Pancreas (tissue), 10 donors: ENCODE measurements at regions not wholly inside any gene's neighbourhood (a gene's known extent, or its start where the extent isn't known, plus 50 kb on each side); places are given as distances from the start of the nearest gene placed in this dataset.

Source experiments
- ATAC-seq, 4 donors: fragments of 200-7000 bp; cut with Tn5 transposase; one replicate each; pipeline versions ENCODE4 v1.8.0 to v1.9.1; 2020; ENCODE audit warnings: mild to moderate bottlenecking in 4 of 4, moderate library complexity in 4 of 4
- DNase-seq, 6 donors: peaks; one replicate each; pipeline ENCODE4 v3.0.0-alpha.2; 2020
- FAIRE-seq: peaks from 2 replicates; lab custom pipeline; 2012; peaks lifted over from hg19 to GRCh38; lab: Jason Lieb, UNC
- H3K27ac ChIP-seq, 4 donors: fragments of 200-600 bp; sonication (generic); 1 replicate in 3 of 4; 2 replicates in 1 of 4; pipeline versions ENCODE4 v1.5.0 to v1.8.0; 2020
- H3K27me3 ChIP-seq, 4 donors: fragments of 200-600 bp; one replicate each; pipeline ENCODE4 v1.8.0; 2021
- H3K36me3 ChIP-seq, 3 donors: fragments of 200-600 bp; sonication (generic) in 1 of 3; one replicate each; pipeline versions ENCODE4 v1.5.0 to v1.8.0; 2020 to 2021
- H3K4me1 ChIP-seq, 3 donors: fragments of 200-600 bp; one replicate each; pipeline ENCODE4 v1.8.0; 2021
- H3K4me3 ChIP-seq, 4 donors: fragments of 200-600 bp; sonication (generic) in 2 of 4; one replicate each; pipeline versions ENCODE4 v1.5.0 to v1.8.0; 2020 to 2021
- H3K9me3 ChIP-seq, 4 donors: fragments of 200-600 bp; one replicate each; pipeline ENCODE4 v1.8.0; 2021
- CTCF ChIP-seq, 4 donors: fragments of 200-600 bp; sonication (generic) in 3 of 4; IDR thresholded peaks; one replicate each; pipeline versions ENCODE4 v1.5.0 to v1.8.0; 2021; ENCODE audit warnings: antibody characterized with exemption in 4 of 4
- WGBS, 2 donors: extraction: QIAGEN DNeasy Blood & Tissue Kit; methylation state at CpG; one replicate each; pipeline ENCODE4 v1.1.7; 2013; 5-methylcytosine and 5-hydroxymethylcytosine counted together
- intact Hi-C, 3 donors: fragments of 100-400 bp; cut with DNase I; formaldehyde crosslinking; loops; one replicate each; pipeline versions ENCODE4 v1.11.1 to v1.14.2; 2022
- donor health status: healthy with polysubstance abuse.
- donor health status: DM: no; HTN: no; CAD: no; lungs with moderate emphysema.
- donor health status: DM: no; HTN: no; CAD: no.
- donor health status: control.
- donor health status: control.
- donor health status: Bipolar disorder and iron deficiency.
- donor health status: DM: yes; HTN: yes; CAD: no.
- donor health status: DM: no; HTN: no; CAD: no.
- donor health status: DM: no; HTN: no; CAD: no.
- donor health status: DM: yes; HTN: yes; CAD: no.

- H3K4me1 ChIP-seq: no peaks in the 10 kb centered on the region
- TF ChIP-seq CTCF (IDR thresholded peaks at IDR 0.05): no peak
- no peak overlapping the region for H3K4me3 ChIP-seq
- H3K27ac ChIP-seq: no peak overlapping the region
- H3K36me3 ChIP-seq: no peaks in the 10 kb centered on the region
- no peaks in the 10 kb centered on the region for H3K9me3 ChIP-seq
- DNase-seq (no peak), ATAC-seq (no peak), FAIRE-seq (no peak)
- no peaks in the 10 kb centered on the region for H3K27me3 ChIP-seq
- 85 to 88% methylated on average over 12 of the region's 12 CpGs for WGBS, 2 donors
- intact Hi-C loops: no loop called here
These were observed 55.4 kb upstream of the ELN start for GRCh38 chr7:73972614-73973013.

GRCh38 chr7:73973091-73973490 lies 54.9 kb upstream of the ELN start:
- intact Hi-C loops: no loop called here
- ATAC-seq: peak in 2 of 4 donors; percentile 47 to 69
- no peaks in the 10 kb centered on the region for H3K27me3 ChIP-seq
- H3K9me3 ChIP-seq: no peaks in the 10 kb centered on the region
- no peak for FAIRE-seq
- 29 to 45% methylated on average over 6 of the region's 6 CpGs for WGBS, 2 donors
- H3K27ac ChIP-seq: no peak overlapping the region
- DNase-seq: peak in 4 of 6 donors; percentile 24 to 75 (median 50)
- H3K4me1 ChIP-seq: no peaks in the 10 kb centered on the region
- no peak overlapping the region for H3K4me3 ChIP-seq
- H3K36me3 ChIP-seq: no peaks in the 10 kb centered on the region
- TF ChIP-seq CTCF (IDR thresholded peaks at IDR 0.05): no peak

- H3K27ac ChIP-seq: no peak overlapping the region
- intact Hi-C loops: no loop called here
- DNase-seq: no peak
- no peak for TF ChIP-seq CTCF (IDR thresholded peaks at IDR 0.05)
- H3K27me3 ChIP-seq: no peaks in the 10 kb centered on the region
- no peak for FAIRE-seq
- no peak overlapping the region for H3K4me3 ChIP-seq
- no peaks in the 10 kb centered on the region for H3K9me3 ChIP-seq
- H3K36me3 ChIP-seq: no peaks in the 10 kb centered on the region
- WGBS, 2 donors: 89 to 93% methylated on average over 23 of the region's 23 CpGs
- peaks cover 0 to 6% (median 0%) of the 10 kb centered on the region in 3 donors for H3K4me1 ChIP-seq
- no peak for ATAC-seq
These were observed 53.6 kb upstream of the ELN start for GRCh38 chr7:73974101-73974947.

GRCh38 chr7:73974948-73975926 lies 52.7 kb upstream of the ELN start:
- H3K9me3 ChIP-seq: no peaks in the 10 kb centered on the region
- FAIRE-seq (no peak), DNase-seq (peak in 2 of 6 donors; percentile 33 to 35), ATAC-seq (no peak)
- no peak overlapping the region for H3K27ac ChIP-seq
- no peaks in the 10 kb centered on the region for H3K36me3 ChIP-seq
- H3K4me1 ChIP-seq: peaks cover 0 to 6% (median 0%) of the 10 kb centered on the region in 3 donors
- no peak for TF ChIP-seq CTCF (IDR thresholded peaks at IDR 0.05)
- 85 to 88% methylated on average over 30 of the region's 30 CpGs for WGBS, 2 donors
- H3K4me3 ChIP-seq: no peak overlapping the region
- intact Hi-C loops: no loop called here
- no peaks in the 10 kb centered on the region for H3K27me3 ChIP-seq
